Keratinocyte (primary cell): ENCODE measurements at regions not wholly inside any gene's neighbourhood (a gene's known extent, or its start where the extent isn't known, plus 50 kb on each side); places are given as distances from the start of the nearest gene placed in this dataset.

Source experiments
- DNase-seq: peaks from one replicate; pipeline ENCODE4 v3.0.0-alpha.2; 2011; ENCODE audit warnings: low read depth, missing footprints, low spot score
- FAIRE-seq: peaks from 2 replicates; lab custom pipeline; 2011; peaks lifted over from hg19 to GRCh38; lab: Jason Lieb, UNC
- H2AFZ ChIP-seq: 2 replicates; pipeline ENCODE4 v1.6.0; 2012; ENCODE audit warnings: low read length, control low read depth, inconsistent platforms; ENCODE audit not compliant: control insufficient read depth
- H3K27ac ChIP-seq: 2 replicates; pipeline ENCODE4 v1.5.1; 2011; ENCODE audit warnings: low read length; ENCODE audit not compliant: control insufficient read depth, insufficient read depth
- H3K27me3 ChIP-seq: 3 replicates; pipeline ENCODE4 v1.6.0; 2011; ENCODE audit warnings: low read length; ENCODE audit not compliant: control insufficient read depth, insufficient read depth; ENCODE audit errors: extremely low read depth
- H3K36me3 ChIP-seq, 2 experiments: 2 replicates in 1 of 2; 3 replicates in 1 of 2; pipeline ENCODE4 v1.5.1; 2011; ENCODE audit warnings: low read length in 2 of 2, mild to moderate bottlenecking in 1 of 2; ENCODE audit not compliant: control insufficient read depth in 2 of 2, insufficient read depth in 2 of 2; ENCODE audit errors: extremely low read depth in 1 of 2
- H3K4me1 ChIP-seq: 3 replicates; pipeline ENCODE4 v1.5.1; 2011; ENCODE audit warnings: low read length; ENCODE audit not compliant: control insufficient read depth, insufficient read depth; ENCODE audit errors: extremely low read depth
- H3K4me2 ChIP-seq: 3 replicates; pipeline ENCODE4 v1.6.0; 2011; ENCODE audit warnings: low read depth, low read length; ENCODE audit not compliant: control insufficient read depth, insufficient read depth; ENCODE audit errors: extremely low read depth
- H3K4me3 ChIP-seq, 3 experiments: fragments of 200-600 bp in 1 of 3; sonication (generic) in 1 of 3; 2 replicates in 2 of 3; 3 replicates in 1 of 3; pipeline ENCODE4 v1.5.1; 2011 to 2016; ENCODE audit warnings: low read length in 3 of 3, mild to moderate bottlenecking in 3 of 3, control low read depth in 2 of 3, inconsistent platforms in 1 of 3, low read depth in 1 of 3, mixed read lengths in 1 of 3, mixed run types in 1 of 3, moderate library complexity in 1 of 3; ENCODE audit not compliant: control insufficient read depth in 2 of 3, insufficient read depth in 2 of 3; ENCODE audit errors: extremely low read depth in 1 of 3
- H3K79me2 ChIP-seq: 2 replicates; pipeline ENCODE4 v1.6.0; 2012; ENCODE audit warnings: low read length; ENCODE audit not compliant: control insufficient read depth, insufficient read depth
- H3K9ac ChIP-seq: 3 replicates; pipeline ENCODE4 v1.6.0; 2011; ENCODE audit warnings: low read length; ENCODE audit not compliant: control insufficient read depth, insufficient read depth; ENCODE audit errors: extremely low read depth
- H3K9me1 ChIP-seq: 3 replicates; pipeline ENCODE4 v1.6.0; 2011; ENCODE audit warnings: low read length; ENCODE audit not compliant: control insufficient read depth, insufficient read depth; ENCODE audit errors: extremely low read depth
- H3K9me3 ChIP-seq: 2 replicates; pipeline ENCODE4 v1.5.1; 2012; ENCODE audit warnings: low read depth, low read length; ENCODE audit not compliant: control insufficient read depth
- H4K20me1 ChIP-seq: 3 replicates; pipeline ENCODE4 v1.6.0; 2011; ENCODE audit warnings: low read length; ENCODE audit not compliant: control insufficient read depth, insufficient read depth; ENCODE audit errors: extremely low read depth
- EZH2 ChIP-seq: IDR thresholded peaks from one replicate; pipeline ENCODE4 v1.6.1; 2012; ENCODE audit warnings: inconsistent platforms, mild to moderate bottlenecking, low read length, moderate library complexity
- dilution Hi-C: fragments of 300-500 bp; cut with MboI; formaldehyde crosslinking; loops from one replicate; pipeline ENCODE4 v1.7.0; 2020; ENCODE audit warnings: low sequenced_read_pairs; ENCODE audit not compliant: extremely low pct_ligation_motif_present
- TF ChIP-seq, protein P1 (sequence below), 3 experiments: IDR thresholded peaks in 1 of 3; conservative IDR thresholded peaks in 1 of 3; optimal IDR thresholded peaks in 1 of 3; 2 replicates in 2 of 3; 3 replicates in 1 of 3; pipeline versions ENCODE3 to v1.5.1; 2011; ENCODE audit warnings: low read length in 3 of 3, mild to moderate bottlenecking in 3 of 3, moderate library complexity in 2 of 3, control low read depth in 1 of 3, inconsistent platforms in 1 of 3; ENCODE audit not compliant: insufficient read depth in 2 of 3; ENCODE audit errors: extremely low read depth in 1 of 3

DNA sequence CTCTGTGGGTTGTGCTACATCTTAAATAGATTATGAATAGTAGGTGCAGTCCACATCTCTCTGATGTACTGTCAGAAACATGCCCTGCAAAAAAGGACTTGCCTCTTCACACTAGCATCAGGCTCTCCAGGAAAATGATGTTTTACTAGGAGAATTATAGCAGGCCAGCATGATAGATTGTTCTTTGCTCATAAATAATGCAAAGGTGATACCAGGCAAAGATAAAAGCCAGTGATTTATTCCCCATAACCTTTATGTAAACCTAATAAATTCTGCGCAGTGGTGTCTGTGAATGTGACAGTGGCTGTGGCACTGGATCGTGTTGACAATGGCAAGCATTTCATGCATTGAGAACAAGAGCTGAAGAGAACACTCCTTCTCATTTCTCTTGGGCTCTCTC is 646.5 kb upstream of the SEL1L start:
- Histone ChIP-seq H3K4me2 (no peak overlapping the region), H3K9me1 (no peaks in the 10 kb centered on the region), H3K4me1 (no peaks in the 10 kb centered on the region), H4K20me1 (no peaks in the 10 kb centered on the region), H3K27me3 (no peaks in the 10 kb centered on the region), H3K36me3 (no peaks in the 10 kb centered on the region), H3K4me3 (no peak overlapping the region), H3K9ac (no peak overlapping the region), H3K9me3 (no peaks in the 10 kb centered on the region), H3K27ac (no peak overlapping the region), H3K79me2 (no peaks in the 10 kb centered on the region), H2AFZ (no peak overlapping the region)
- FAIRE-seq (no peak), DNase-seq (no peak)
- TF ChIP-seq EZH2, result no peak
- TF ChIP-seq, protein P1, sequence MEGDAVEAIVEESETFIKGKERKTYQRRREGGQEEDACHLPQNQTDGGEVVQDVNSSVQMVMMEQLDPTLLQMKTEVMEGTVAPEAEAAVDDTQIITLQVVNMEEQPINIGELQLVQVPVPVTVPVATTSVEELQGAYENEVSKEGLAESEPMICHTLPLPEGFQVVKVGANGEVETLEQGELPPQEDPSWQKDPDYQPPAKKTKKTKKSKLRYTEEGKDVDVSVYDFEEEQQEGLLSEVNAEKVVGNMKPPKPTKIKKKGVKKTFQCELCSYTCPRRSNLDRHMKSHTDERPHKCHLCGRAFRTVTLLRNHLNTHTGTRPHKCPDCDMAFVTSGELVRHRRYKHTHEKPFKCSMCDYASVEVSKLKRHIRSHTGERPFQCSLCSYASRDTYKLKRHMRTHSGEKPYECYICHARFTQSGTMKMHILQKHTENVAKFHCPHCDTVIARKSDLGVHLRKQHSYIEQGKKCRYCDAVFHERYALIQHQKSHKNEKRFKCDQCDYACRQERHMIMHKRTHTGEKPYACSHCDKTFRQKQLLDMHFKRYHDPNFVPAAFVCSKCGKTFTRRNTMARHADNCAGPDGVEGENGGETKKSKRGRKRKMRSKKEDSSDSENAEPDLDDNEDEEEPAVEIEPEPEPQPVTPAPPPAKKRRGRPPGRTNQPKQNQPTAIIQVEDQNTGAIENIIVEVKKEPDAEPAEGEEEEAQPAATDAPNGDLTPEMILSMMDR (optimal IDR thresholded peaks at IDR 0.05 in 1 of 3, IDR thresholded peaks at IDR 0.05 in 1 of 3, conservative IDR thresholded peaks at IDR 0.05 in 1 of 3; ENCODE audit: extremely low read depth in 1 of 3, insufficient read depth in 2 of 3, low read length in 3 of 3), result no peak
- dilution Hi-C loops, result no loop called here

DNA sequence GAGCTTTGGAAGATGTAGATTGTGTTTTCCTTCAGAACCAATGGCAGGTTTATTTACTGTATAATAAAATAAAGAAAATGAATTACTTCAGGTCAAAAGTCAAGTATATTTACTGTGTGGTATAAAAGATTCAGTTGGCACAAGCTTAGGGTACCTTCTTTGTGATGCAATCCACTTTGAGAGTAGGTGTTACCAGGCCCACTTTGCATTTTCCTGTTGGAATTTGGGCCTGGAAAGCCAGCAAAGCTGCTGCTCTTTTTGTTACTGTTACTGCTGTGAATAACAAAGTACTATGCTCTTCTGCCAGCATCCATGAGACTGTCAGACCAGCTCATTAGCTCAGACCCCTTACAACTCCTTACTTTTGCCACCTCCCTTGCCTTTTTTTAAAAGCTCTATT is 649.0 kb upstream of the SEL1L start:
- TF ChIP-seq, protein P1 (optimal IDR thresholded peaks at IDR 0.05 in 1 of 3, IDR thresholded peaks at IDR 0.05 in 1 of 3, conservative IDR thresholded peaks at IDR 0.05 in 1 of 3; ENCODE audit: extremely low read depth in 1 of 3, insufficient read depth in 2 of 3, low read length in 3 of 3), result no peak
- no peak for TF ChIP-seq EZH2
- dilution Hi-C loops, result no loop called here
- DNase-seq, result no peak
- no peak overlapping the region for H3K9ac ChIP-seq
- H3K9me1 ChIP-seq, result no peaks in the 10 kb centered on the region
- no peaks in the 10 kb centered on the region for H3K36me3 ChIP-seq
- no peaks in the 10 kb centered on the region for H3K79me2 ChIP-seq
- H4K20me1 ChIP-seq, result no peaks in the 10 kb centered on the region
- H3K27me3 ChIP-seq, result no peaks in the 10 kb centered on the region
- H3K9me3 ChIP-seq, result no peaks in the 10 kb centered on the region
- H2AFZ ChIP-seq, result no peak overlapping the region
- no peak overlapping the region for H3K4me2 ChIP-seq
- no peaks in the 10 kb centered on the region for H3K4me1 ChIP-seq
- FAIRE-seq, result no peak
- H3K4me3 ChIP-seq, result no peak overlapping the region
- no peak overlapping the region for H3K27ac ChIP-seq
